DND-41 (cell line): ENCODE measurements at regions not wholly inside any gene's neighbourhood (a gene's known extent, or its start where the extent isn't known, plus 50 kb on each side); places are given as distances from the start of the nearest gene placed in this dataset.

Experiments
- ATAC-seq: fragments of 200-7000 bp; cut with Tn5 transposase; 3 replicates; pipeline ENCODE4 v1.9.1; 2021; ENCODE audit warnings: low read depth; ENCODE audit not compliant: insufficient read depth
- DNase-seq: peaks from one replicate; pipeline ENCODE4 v3.0.0-alpha.2; 2020
- H2AFZ ChIP-seq: 2 replicates; pipeline ENCODE4 v1.6.0; 2012; ENCODE audit warnings: low read depth, low read length
- H3K27ac ChIP-seq: 2 replicates; pipeline ENCODE4 v1.5.1; 2012; ENCODE audit warnings: low read length, inconsistent platforms
- H3K27me3 ChIP-seq: fragments of 200-600 bp; sonication (generic); 2 replicates; pipeline ENCODE4 v1.6.0; 2012; ENCODE audit warnings: low read length, mild to moderate bottlenecking, inconsistent platforms; ENCODE audit not compliant: insufficient read depth, poor library complexity
- H3K36me3 ChIP-seq: 2 replicates; pipeline ENCODE4 v1.5.1; 2012; ENCODE audit warnings: low read length, inconsistent platforms; ENCODE audit not compliant: insufficient read depth
- H3K4me1 ChIP-seq: 2 replicates; pipeline ENCODE4 v1.5.1; 2012; ENCODE audit warnings: mild to moderate bottlenecking, low read length; ENCODE audit not compliant: insufficient read depth
- H3K4me2 ChIP-seq: 2 replicates; pipeline ENCODE4 v1.6.0; 2012; ENCODE audit warnings: mild to moderate bottlenecking, moderate library complexity, low read length, inconsistent platforms; ENCODE audit not compliant: insufficient read depth
- H3K4me3 ChIP-seq, 2 experiments: fragments of 200-600 bp in 1 of 2; shearing (Covaris generic) in 1 of 2; 2 replicates each; pipeline ENCODE4 v1.5.1; 2012 to 2016; ENCODE audit warnings: inconsistent platforms in 2 of 2, low read length in 2 of 2, mild to moderate bottlenecking in 2 of 2, low read depth in 1 of 2, moderate library complexity in 1 of 2
- H3K79me2 ChIP-seq: 2 replicates; pipeline ENCODE4 v1.6.0; 2012; ENCODE audit warnings: low read length, inconsistent platforms; ENCODE audit not compliant: insufficient read depth
- H3K9ac ChIP-seq: 2 replicates; pipeline ENCODE4 v1.6.0; 2012; ENCODE audit warnings: low read depth, mild to moderate bottlenecking, inconsistent platforms, low read length, moderate library complexity
- H3K9me3 ChIP-seq: 2 replicates; pipeline ENCODE4 v1.5.1; 2012; ENCODE audit warnings: low read length, moderate library complexity, mild to moderate bottlenecking, inconsistent platforms; ENCODE audit not compliant: insufficient read depth, severe bottlenecking
- H4K20me1 ChIP-seq: 2 replicates; pipeline ENCODE4 v1.6.0; 2012; ENCODE audit warnings: low read length; ENCODE audit not compliant: insufficient read depth
- EZH2 ChIP-seq: IDR thresholded peaks from 3 replicates; pipeline ENCODE4 v1.6.1; 2012; ENCODE audit warnings: borderline replicate concordance, low read depth, mild to moderate bottlenecking, moderate library complexity, low read length, inconsistent platforms; ENCODE audit not compliant: severe bottlenecking
- TF ChIP-seq, protein P1 (sequence below): IDR thresholded peaks from 2 replicates; pipeline ENCODE4 v1.5.1; 2012; ENCODE audit warnings: borderline replicate concordance, low read length, moderate library complexity, mild to moderate bottlenecking; ENCODE audit not compliant: poor library complexity, severe bottlenecking; ENCODE audit errors: extremely low read depth

DNA sequence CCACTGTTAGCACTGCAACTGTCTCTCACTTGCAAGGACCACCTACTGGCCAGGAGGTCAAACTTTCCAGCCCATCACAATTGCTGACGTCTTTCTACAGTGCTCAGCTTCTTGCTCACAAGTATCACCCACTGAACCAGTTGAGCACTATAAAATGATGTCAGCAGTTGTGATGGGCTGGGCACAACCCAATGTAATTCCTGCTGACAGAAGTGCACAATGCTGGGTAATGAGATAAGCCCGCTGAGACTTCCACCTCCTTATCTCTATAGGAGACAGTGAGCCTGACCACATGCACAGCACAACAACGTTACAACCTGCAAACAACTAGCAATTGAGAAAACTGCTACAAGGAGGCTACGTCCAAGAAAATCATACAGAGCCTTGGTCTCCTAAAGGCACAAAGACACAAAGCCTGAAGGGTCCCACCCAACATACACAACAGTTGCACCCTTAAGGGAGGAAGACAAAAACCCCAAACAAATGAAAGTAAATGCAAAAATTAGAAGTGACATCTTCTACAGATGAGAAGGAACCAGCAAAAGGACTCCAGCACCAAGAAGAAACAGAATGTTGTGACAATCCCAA is 273.2 kb downstream of the LIG4 start:
- no peak overlapping the region for H2AFZ ChIP-seq
- TF ChIP-seq EZH2: no peak
- TF ChIP-seq, protein P1, sequence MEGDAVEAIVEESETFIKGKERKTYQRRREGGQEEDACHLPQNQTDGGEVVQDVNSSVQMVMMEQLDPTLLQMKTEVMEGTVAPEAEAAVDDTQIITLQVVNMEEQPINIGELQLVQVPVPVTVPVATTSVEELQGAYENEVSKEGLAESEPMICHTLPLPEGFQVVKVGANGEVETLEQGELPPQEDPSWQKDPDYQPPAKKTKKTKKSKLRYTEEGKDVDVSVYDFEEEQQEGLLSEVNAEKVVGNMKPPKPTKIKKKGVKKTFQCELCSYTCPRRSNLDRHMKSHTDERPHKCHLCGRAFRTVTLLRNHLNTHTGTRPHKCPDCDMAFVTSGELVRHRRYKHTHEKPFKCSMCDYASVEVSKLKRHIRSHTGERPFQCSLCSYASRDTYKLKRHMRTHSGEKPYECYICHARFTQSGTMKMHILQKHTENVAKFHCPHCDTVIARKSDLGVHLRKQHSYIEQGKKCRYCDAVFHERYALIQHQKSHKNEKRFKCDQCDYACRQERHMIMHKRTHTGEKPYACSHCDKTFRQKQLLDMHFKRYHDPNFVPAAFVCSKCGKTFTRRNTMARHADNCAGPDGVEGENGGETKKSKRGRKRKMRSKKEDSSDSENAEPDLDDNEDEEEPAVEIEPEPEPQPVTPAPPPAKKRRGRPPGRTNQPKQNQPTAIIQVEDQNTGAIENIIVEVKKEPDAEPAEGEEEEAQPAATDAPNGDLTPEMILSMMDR: no peak
- H3K9ac ChIP-seq: no peak overlapping the region
- H3K79me2 ChIP-seq: no peaks in the 10 kb centered on the region
- H3K4me2 ChIP-seq: no peak overlapping the region
- H4K20me1 ChIP-seq: no peaks in the 10 kb centered on the region
- H3K36me3 ChIP-seq: no peaks in the 10 kb centered on the region
- H3K4me1 ChIP-seq: no peaks in the 10 kb centered on the region
- ATAC-seq (no peak), DNase-seq (no peak)
- H3K27me3 ChIP-seq: no peaks in the 10 kb centered on the region
- H3K4me3 ChIP-seq: no peak overlapping the region
- no peak overlapping the region for H3K27ac ChIP-seq
- peaks cover 3% of the 10 kb centered on the region for H3K9me3 ChIP-seq

- Histone ChIP-seq H3K79me2 (no peaks in the 10 kb centered on the region), H3K4me3 (no peak overlapping the region), H3K36me3 (no peaks in the 10 kb centered on the region), H3K9ac (no peak overlapping the region), H4K20me1 (no peaks in the 10 kb centered on the region), H3K9me3 (peaks cover 3% of the 10 kb centered on the region), H3K4me2 (no peak overlapping the region), H3K27me3 (no peaks in the 10 kb centered on the region), H3K4me1 (no peaks in the 10 kb centered on the region), H2AFZ (no peak overlapping the region), H3K27ac (no peak overlapping the region)
- ATAC-seq (no peak), DNase-seq (no peak)
- TF ChIP-seq, protein P1: no peak
- no peak for TF ChIP-seq EZH2
These were observed 273.8 kb downstream of the LIG4 start for GRCh38 chr13:107941345-107942029.

DNA sequence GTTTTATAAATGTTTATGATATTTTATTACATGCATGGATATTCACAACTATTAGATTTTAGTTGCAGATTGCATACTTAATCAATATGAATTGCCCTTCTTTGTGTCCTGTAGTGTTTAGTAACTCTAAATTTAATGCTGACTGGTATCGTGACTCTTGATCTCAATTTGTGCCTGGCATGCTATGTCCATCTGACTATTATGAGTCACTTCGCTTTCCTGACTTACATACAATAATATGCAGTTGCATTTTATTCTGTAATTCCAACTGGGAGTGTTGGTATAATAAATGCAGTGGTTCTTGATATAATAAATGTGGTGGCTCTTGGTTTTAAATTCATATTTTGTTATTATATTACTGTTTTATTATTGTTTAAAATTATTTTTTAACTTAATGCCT is 277.5 kb downstream of the LIG4 start:
- no peaks in the 10 kb centered on the region for H3K36me3 ChIP-seq
- DNase-seq: no peak
- H3K27me3 ChIP-seq: no peaks in the 10 kb centered on the region
- no peak overlapping the region for H2AFZ ChIP-seq
- peaks cover 3% of the 10 kb centered on the region for H3K9me3 ChIP-seq
- no peaks in the 10 kb centered on the region for H3K79me2 ChIP-seq
- no peak for ATAC-seq
- H3K9ac ChIP-seq: no peak overlapping the region
- no peaks in the 10 kb centered on the region for H3K4me1 ChIP-seq
- H3K4me3 ChIP-seq: no peak overlapping the region
- no peak overlapping the region for H3K27ac ChIP-seq
- no peak for TF ChIP-seq EZH2
- no peaks in the 10 kb centered on the region for H4K20me1 ChIP-seq
- no peak overlapping the region for H3K4me2 ChIP-seq

DNA sequence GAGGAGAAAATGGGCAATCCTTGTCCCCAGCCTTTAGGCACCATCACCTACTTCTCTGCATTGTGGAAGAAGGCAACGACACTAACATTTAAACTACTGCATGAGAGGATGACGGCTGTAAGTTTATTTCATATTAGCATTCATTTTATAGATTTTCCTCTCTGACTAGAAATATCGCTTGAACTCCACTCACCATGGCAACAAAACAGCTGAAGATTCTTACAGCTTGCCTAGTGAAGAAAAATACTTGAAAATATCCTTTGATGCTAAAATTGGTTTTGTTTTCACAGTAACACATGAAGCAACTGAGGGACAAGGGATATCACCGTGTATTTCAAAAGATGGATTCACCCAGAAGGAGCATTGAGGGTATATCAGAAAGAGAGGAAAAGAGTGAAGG is 284.3 kb downstream of the LIG4 start:
- no peak for DNase-seq
- no peak overlapping the region for H3K27ac ChIP-seq
- no peaks in the 10 kb centered on the region for H4K20me1 ChIP-seq
- ATAC-seq: no peak
- no peaks in the 10 kb centered on the region for H3K4me1 ChIP-seq
- H3K36me3 ChIP-seq: no peaks in the 10 kb centered on the region
- H3K27me3 ChIP-seq: no peaks in the 10 kb centered on the region
- H2AFZ ChIP-seq: no peak overlapping the region
- no peaks in the 10 kb centered on the region for H3K9me3 ChIP-seq
- TF ChIP-seq, protein P1: no peak
- no peak for TF ChIP-seq EZH2
- H3K4me2 ChIP-seq: no peak overlapping the region
- no peak overlapping the region for H3K9ac ChIP-seq
- no peaks in the 10 kb centered on the region for H3K79me2 ChIP-seq
- H3K4me3 ChIP-seq: no peak overlapping the region
